ENCODE measurements at regions not wholly inside any gene's neighbourhood (a gene's known extent, or its start where the extent isn't known, plus 50 kb on each side); places are given as distances from the start of the nearest gene placed in this dataset.
A peak's percentile ranks its signal among the peaks of the same experiment; 100 is the strongest.

DNA sequence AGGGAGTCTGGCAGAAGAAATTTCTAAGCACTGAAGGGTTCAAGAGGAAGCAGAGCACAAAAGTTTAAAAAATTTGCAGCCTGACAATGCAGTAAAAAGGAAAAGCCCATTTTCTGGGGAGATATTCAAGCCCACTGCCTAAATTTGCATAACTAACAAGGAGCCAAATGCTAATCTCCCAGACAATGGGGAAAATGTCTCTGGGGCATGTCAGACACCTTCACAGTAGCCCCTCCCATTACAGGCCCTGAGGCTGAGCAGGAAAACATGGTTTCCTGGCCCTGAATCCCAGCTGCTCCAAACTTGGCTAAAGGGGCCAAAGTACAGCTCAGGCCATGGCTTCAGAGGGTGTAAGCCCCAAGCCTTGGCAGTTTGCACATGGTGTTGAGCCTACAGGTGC, 908.5 kb upstream of the MANEA start:
- Histone ChIP-seq H3K36me3 (replicated peaks) (no peaks in the 10 kb centered on the region), H3K27me3 (ENCODE audit: low read depth) (no peaks in the 10 kb centered on the region), H3K4me3 (no peak overlapping the region), H3K4me1 (0 out of 2 replicates have a peak, but pooled peaks cover 6% of the 10 kb centered on the region), H3K9me3 (no peaks in the 10 kb centered on the region)
- DNase-seq (ENCODE audit: low spot score in 2 of 2), result peak; percentile 44 to 61
- in situ Hi-C loops (cut with MboI; ENCODE audit: low sequenced_read_pairs), result no loop called here

DNA sequence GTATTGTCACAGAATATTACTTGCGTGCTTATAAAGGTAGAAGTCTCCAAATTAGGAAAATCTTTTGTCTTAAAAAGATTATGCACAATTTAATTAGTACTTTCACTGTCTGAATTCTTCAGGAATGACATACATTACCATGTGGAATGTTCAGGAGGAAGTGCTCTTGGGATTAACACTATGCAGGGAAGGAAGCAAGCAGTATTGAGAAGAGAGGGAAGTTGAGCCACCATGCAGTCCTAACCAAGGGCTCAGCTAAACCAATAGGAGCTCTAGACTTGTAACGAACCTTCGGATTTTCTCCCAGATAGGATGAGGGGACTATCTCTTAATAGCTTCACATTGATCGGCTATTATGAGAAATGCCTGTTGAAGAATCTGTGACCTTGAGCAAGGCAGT, 918.4 kb upstream of the MANEA start:
- Histone ChIP-seq H3K36me3 (replicated peaks) (no peaks in the 10 kb centered on the region), H3K27me3 (ENCODE audit: low read depth) (no peaks in the 10 kb centered on the region; the same call in 1 of the 2 replicates), H3K4me1 (no peaks in the 10 kb centered on the region), H3K9me3 (no peaks in the 10 kb centered on the region), H3K4me3 (no peak overlapping the region)
- in situ Hi-C loops (cut with MboI; ENCODE audit: low sequenced_read_pairs), result no loop called here
- no peak for DNase-seq (ENCODE audit: low spot score in 2 of 2)

DNA sequence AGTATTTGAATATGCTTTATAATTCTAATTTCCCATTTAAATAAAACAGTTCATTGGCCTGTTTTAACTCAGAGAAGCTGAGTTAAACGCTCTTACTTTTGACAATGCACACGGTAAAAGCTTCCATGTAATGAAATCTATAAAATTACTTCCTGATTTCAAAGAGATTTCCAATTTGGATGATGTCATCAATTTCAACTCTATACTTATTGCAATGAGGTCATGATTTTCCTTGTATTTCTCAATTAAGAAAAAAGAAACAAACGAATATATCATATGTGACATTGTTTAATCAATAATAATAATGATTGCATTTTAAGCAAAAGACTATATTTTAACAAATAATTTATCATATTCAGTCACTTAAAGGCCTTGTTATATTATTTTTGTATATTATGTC, 926.1 kb upstream of the MANEA start:
- H3K4me1 ChIP-seq, result no peaks in the 10 kb centered on the region

DNA sequence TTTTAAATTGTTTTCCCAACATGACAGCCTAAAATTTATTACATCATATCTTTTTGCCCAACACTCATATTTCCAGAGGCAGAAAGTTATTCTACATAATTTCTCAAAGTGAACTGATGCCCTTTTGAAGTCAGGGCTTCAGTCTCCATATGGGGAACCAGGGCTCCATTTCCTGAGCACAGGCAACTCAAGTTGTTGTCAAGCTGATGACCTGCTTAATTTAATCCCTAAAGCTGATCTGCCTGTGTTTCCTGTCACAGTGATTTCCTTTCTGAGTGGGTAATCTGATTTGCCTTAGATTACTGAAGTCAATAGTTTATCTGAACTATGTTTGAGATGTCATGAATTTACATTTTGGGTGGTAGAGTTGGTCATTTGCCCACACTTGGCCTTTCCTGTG, 932.1 kb upstream of the MANEA start:
- H3K27me3 ChIP-seq (ENCODE audit: low read depth), result no peaks in the 10 kb centered on the region
- no peaks in the 10 kb centered on the region for H3K4me1 ChIP-seq
- in situ Hi-C loops (cut with MboI; ENCODE audit: low sequenced_read_pairs), result no loop called here
- no peak overlapping the region for H3K4me3 ChIP-seq
- no peak for DNase-seq (ENCODE audit: low spot score in 2 of 2)
- no peaks in the 10 kb centered on the region for H3K36me3 ChIP-seq (replicated peaks)
- no peaks in the 10 kb centered on the region for H3K9me3 ChIP-seq

More for the DNA sequence above, 926.1 kb upstream of the MANEA start:
- Histone ChIP-seq H3K9me3 (no peaks in the 10 kb centered on the region), H3K36me3 (replicated peaks) (no peaks in the 10 kb centered on the region), H3K27me3 (ENCODE audit: low read depth) (no peaks in the 10 kb centered on the region), H3K4me3 (no peak overlapping the region)
- DNase-seq (ENCODE audit: low spot score in 2 of 2), result no peak
- in situ Hi-C loops (cut with MboI; ENCODE audit: low sequenced_read_pairs), result no loop called here

DNA sequence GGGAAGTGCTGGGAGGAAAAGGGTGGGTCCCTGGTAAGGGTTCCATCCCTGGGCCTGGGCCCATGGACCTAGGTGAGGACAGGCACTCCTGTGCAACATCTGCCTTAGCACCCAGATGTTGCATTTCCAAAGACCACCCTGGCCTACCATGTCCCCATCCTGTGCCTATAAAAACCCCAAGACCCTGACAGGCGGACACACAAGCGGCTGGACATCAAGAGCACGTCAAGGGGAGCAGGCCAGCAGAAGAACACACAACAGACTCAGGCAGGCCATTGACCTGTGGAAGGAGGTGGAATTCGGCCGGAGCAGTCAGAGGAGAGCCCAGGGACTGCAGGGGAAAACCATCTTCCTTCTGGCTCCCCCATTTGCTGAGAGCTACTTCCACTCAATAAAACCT, 937.8 kb upstream of the MANEA start:
- H3K9me3 ChIP-seq, result no peaks in the 10 kb centered on the region
- H3K4me3 ChIP-seq, result no peak overlapping the region
- peaks cover 2% of the 10 kb centered on the region for H3K4me1 ChIP-seq
- no peaks in the 10 kb centered on the region for H3K36me3 ChIP-seq (replicated peaks)
- no peak for DNase-seq (ENCODE audit: low spot score in 2 of 2)
- H3K27me3 ChIP-seq (ENCODE audit: low read depth), result no peaks in the 10 kb centered on the region
- in situ Hi-C loops (cut with MboI; ENCODE audit: low sequenced_read_pairs), result no loop called here

DNA sequence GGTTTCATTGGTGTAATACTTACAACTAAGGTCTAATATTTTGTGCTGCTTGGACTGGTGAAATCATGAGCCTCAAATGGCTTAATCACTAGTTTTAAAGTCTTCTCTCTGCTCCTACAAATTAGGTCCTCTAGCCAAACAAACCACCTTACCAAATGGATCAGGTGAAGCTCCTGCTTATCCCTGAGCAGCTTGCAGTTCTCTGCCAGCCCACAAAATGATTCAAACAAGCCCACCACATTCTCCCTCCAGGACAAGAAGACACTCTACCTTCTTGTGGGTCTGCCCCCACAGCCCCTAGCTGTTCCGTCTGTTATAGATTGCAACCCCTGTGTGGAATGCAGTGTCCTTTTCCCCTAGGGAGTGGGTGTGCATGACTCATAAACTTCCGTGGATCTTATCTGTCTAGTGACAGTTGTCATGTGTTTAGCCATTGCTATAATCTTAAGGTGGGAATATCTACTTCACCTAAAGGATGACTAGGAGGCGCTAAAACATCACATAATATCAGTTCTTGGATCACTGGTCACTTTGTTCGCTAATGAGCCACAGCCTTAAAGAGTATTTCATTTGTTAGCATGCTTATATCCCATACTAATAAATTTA, 940.5 kb upstream of the MANEA start:
- DNase-seq (ENCODE audit: low spot score in 2 of 2), result peak in 1 of 2 experiments; percentile 59
- Histone ChIP-seq H3K9me3 (no peaks in the 10 kb centered on the region), H3K36me3 (replicated peaks) (no peaks in the 10 kb centered on the region), H3K27me3 (ENCODE audit: low read depth) (no peaks in the 10 kb centered on the region), H3K4me3 (no peak overlapping the region), H3K4me1 (peaks cover 2% of the 10 kb centered on the region)
- in situ Hi-C loops (cut with MboI; ENCODE audit: low sequenced_read_pairs), result no loop called here

DNA sequence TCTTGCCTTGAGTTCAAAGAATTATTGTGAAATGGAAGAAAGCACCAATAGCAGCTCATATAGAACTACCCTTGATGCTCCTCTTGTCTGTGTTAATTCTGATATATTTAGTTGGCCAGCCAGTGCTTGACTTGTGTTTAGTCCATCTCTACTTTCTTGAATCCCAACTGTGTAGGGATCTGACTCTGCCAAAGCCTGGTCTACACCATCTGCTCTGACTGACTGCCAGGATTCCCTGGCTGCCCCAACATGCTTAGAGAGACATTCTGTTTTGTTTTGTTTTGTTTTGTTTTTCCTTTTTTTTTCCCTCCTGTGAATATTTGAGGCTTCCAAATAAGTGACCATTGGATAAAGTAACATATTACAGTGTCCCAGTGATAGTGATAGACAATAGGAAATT, 953.7 kb upstream of the MANEA start:
- no peaks in the 10 kb centered on the region for H3K9me3 ChIP-seq
- peaks cover 3% of the 10 kb centered on the region; the same call in 1 of the 2 replicates for H3K27me3 ChIP-seq (ENCODE audit: low read depth)
- H3K4me3 ChIP-seq, result no peak overlapping the region
- in situ Hi-C loops (cut with MboI; ENCODE audit: low sequenced_read_pairs), result no loop called here
- no peaks in the 10 kb centered on the region for H3K4me1 ChIP-seq
- H3K36me3 ChIP-seq (replicated peaks), result no peaks in the 10 kb centered on the region
- no peak for DNase-seq (ENCODE audit: low spot score in 2 of 2)

DNA sequence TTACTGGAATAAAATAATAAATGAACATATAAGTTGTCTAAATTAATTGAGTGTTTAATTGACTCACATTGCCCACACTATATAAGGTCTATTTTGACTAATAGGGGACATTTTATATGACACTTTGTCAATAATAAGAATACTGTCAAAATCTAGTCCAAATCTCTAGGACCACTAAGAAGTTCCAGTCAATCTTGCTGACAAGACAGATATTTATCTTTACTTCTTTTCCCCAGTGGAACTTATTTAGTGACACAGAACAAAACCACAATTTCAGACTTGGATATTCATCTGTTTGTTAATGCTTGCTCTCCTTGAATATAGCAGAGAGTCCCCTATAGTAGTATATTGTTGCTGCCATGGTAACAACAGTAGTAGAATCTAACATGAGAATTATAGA, 954.6 kb upstream of the MANEA start:
- H3K36me3 ChIP-seq (replicated peaks), result no peaks in the 10 kb centered on the region
- in situ Hi-C loops (cut with MboI; ENCODE audit: low sequenced_read_pairs), result no loop called here
- H3K9me3 ChIP-seq, result no peaks in the 10 kb centered on the region
- DNase-seq (ENCODE audit: low spot score in 2 of 2), result no peak
- H3K27me3 ChIP-seq (ENCODE audit: low read depth), result peaks cover 3% of the 10 kb centered on the region; the same call in 1 of the 2 replicates
- no peaks in the 10 kb centered on the region for H3K4me1 ChIP-seq
- no peak overlapping the region for H3K4me3 ChIP-seq

DNA sequence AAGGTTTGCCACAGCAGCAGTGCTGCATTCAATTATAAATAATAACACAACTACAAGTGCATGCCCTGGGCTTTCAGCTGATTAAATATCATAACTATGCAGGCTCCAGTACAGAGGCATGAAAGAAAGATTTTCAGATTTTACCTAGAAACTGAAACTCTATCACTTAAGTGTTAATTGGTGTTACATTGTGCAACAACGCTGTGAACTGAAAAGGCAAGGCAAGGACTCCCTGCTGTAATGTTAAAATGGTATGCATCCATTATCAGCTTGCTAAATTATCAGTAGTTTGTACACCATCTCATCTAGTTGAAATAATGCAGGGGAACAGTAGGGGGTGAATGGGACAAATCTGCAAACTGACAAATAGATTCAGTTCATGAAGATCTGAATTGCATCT, 976.7 kb upstream of the MANEA start:
- no peaks in the 10 kb centered on the region for H3K36me3 ChIP-seq (replicated peaks)
- H3K4me1 ChIP-seq, result no peaks in the 10 kb centered on the region
- no peaks in the 10 kb centered on the region for H3K27me3 ChIP-seq (ENCODE audit: low read depth)
- H3K9me3 ChIP-seq, result 0 out of 2 replicates have a peak, but pooled peaks cover 2% of the 10 kb centered on the region
- H3K4me3 ChIP-seq, result no peak overlapping the region
- DNase-seq (ENCODE audit: low spot score in 2 of 2), result no peak
- in situ Hi-C loops (cut with MboI; ENCODE audit: low sequenced_read_pairs), result no loop called here

DNA sequence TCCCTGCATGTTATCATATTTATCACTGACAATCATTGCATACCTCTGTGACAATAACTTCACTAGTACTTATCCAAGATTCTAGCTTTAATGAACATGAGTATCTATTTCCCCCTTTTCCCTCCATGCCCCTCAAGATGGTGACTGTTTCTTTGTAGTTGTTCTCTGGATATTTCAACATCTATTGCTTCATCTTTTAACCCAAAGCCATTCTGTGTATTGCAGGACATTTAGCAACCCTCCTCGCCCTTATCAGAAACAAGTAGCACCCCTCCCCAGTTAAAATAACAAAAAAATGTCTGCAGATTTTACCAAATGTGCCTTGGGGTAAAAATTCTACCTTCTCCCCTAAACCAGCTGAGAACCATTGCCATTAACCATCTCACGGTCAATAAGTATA, 979.8 kb upstream of the MANEA start:
- in situ Hi-C loops (cut with MboI; ENCODE audit: low sequenced_read_pairs), result no loop called here
- no peak for DNase-seq (ENCODE audit: low spot score in 2 of 2)
- Histone ChIP-seq H3K4me3 (no peak overlapping the region), H3K27me3 (ENCODE audit: low read depth) (no peaks in the 10 kb centered on the region), H3K36me3 (replicated peaks) (no peaks in the 10 kb centered on the region), H3K9me3 (no peaks in the 10 kb centered on the region), H3K4me1 (no peaks in the 10 kb centered on the region)

DNA sequence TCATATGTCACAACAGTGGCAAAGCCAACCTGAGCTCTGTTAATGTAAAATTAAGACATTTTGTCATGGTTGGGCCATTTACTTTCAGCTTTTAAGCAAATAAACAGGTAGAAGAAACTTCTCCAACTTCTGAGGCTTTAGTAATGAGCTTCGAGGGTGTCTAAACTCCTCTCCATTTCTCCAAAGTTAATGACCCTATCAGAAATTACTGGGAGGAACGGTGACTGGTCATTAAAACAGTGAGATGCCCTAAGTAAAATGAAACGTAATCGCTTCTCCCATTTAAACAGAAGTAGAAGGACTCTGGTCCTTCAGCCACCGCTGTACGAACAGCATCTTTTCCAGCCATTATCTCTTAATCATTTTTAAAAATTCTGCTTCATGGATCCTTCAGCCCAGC, 986.9 kb upstream of the MANEA start:
- in situ Hi-C loops (cut with MboI; ENCODE audit: low sequenced_read_pairs), result no loop called here

DNA sequence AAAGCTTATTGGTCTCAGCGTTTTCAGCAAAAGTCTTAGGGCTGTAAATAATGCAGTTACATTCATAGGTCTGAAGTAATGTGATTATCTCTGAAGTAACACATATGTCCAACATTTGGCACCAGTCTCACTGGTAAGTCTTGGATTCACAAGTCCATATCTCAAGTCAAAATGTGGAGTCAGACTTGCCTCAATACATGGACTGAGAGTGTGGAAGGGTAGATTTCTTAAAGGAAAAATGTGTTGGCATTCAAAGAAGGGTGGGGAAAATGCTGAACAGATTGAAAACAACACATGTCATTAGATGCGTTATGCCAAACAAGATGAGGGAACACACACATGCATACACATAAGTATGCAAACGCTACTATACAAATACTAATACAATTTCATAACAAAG, 989.0 kb upstream of the MANEA start:
- Histone ChIP-seq H3K9me3 (no peaks in the 10 kb centered on the region), H3K4me1 (no peaks in the 10 kb centered on the region), H3K4me3 (no peak overlapping the region), H3K27me3 (ENCODE audit: low read depth) (no peaks in the 10 kb centered on the region), H3K36me3 (replicated peaks) (no peaks in the 10 kb centered on the region)
- no peak for DNase-seq (ENCODE audit: low spot score in 2 of 2)
- in situ Hi-C loops (cut with MboI; ENCODE audit: low sequenced_read_pairs), result no loop called here

More for the DNA sequence above, 986.9 kb upstream of the MANEA start:
- no peaks in the 10 kb centered on the region for H3K9me3 ChIP-seq
- H3K27me3 ChIP-seq (ENCODE audit: low read depth), result no peaks in the 10 kb centered on the region
- H3K4me3 ChIP-seq, result no peak overlapping the region
- H3K36me3 ChIP-seq (replicated peaks), result no peaks in the 10 kb centered on the region
- no peaks in the 10 kb centered on the region for H3K4me1 ChIP-seq
- DNase-seq (ENCODE audit: low spot score in 2 of 2), result no peak

DNA sequence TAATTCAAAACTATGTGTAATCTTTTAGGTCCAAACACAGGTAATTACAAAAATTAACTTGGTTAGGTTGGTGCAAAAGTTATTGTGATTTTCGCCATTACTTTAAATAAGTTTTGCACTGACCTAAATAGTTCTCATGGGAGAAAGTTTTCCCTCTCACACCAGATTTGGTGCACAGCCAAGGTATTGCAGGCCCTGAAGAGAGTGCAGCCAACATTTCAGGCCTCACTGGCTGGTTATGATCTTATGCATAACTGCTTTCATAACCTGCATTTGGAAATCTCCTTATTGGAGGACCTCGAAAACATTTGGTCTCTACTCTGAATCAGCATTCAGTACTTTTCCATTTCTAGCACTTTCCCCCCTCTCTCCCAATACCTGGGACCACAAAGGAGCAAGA, 993.1 kb upstream of the MANEA start:
- DNase-seq (ENCODE audit: low spot score in 2 of 2), result no peak
- Histone ChIP-seq H3K4me3 (no peak overlapping the region), H3K36me3 (replicated peaks) (no peaks in the 10 kb centered on the region), H3K27me3 (ENCODE audit: low read depth) (no peaks in the 10 kb centered on the region), H3K9me3 (no peaks in the 10 kb centered on the region), H3K4me1 (no peaks in the 10 kb centered on the region)
- in situ Hi-C loops (cut with MboI; ENCODE audit: low sequenced_read_pairs), result no loop called here

DNA sequence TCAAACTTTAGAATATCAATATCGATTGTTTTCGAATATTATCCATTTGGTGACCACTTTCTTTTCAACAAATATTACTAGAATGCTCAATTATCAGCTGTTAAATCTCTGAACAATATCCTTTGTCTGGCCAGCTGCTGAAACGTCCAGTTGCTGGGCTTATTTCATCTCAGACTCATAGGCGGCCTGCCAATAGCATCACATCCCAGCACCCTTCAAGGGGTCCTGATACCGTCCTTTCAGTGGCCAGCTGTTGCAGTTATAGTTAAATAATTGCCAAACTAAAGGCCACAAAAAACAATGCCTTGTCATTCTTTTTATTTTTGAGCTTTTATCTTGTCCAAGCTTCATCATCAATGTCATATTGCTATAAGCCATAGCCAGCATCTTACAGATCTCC, 1006.8 kb upstream of the MANEA start:
- H3K9me3 ChIP-seq, result no peaks in the 10 kb centered on the region
- no peaks in the 10 kb centered on the region for H3K4me1 ChIP-seq
- H3K4me3 ChIP-seq, result no peak overlapping the region
- in situ Hi-C loops (cut with MboI; ENCODE audit: low sequenced_read_pairs), result no loop called here
- H3K36me3 ChIP-seq (replicated peaks), result no peaks in the 10 kb centered on the region
- H3K27me3 ChIP-seq (ENCODE audit: low read depth), result no peaks in the 10 kb centered on the region
- DNase-seq (ENCODE audit: low spot score in 2 of 2), result no peak

DNA sequence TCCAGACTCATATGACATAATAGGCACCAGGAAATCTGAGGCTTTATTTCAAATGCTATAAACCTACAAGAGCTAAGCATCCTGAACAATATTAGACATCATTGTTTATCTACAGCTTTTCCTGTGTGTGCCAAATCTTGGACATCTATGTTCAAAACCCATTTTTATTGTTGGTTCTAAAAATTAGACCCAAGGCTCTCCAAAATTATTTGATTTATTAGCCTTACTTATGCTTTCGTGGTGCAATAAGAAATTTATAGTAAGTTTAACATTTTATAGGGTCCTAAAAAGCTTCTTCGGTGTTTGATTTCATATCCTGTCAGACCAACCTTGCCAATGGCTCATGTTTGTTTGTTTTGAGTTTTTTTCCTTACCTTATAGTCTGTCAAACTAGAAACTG, 1014.5 kb upstream of the MANEA start:
- Histone ChIP-seq H3K27me3 (ENCODE audit: low read depth) (no peaks in the 10 kb centered on the region), H3K9me3 (no peaks in the 10 kb centered on the region), H3K4me3 (no peak overlapping the region), H3K4me1 (no peaks in the 10 kb centered on the region), H3K36me3 (replicated peaks) (no peaks in the 10 kb centered on the region)
- in situ Hi-C loops (cut with MboI; ENCODE audit: low sequenced_read_pairs), result no loop called here
- no peak for DNase-seq (ENCODE audit: low spot score in 2 of 2)
